TTC549 (cell line): ENCODE measurements at regions not wholly inside any gene's neighbourhood (a gene's known extent, or its start where the extent isn't known, plus 50 kb on each side); places are given as distances from the start of the nearest gene placed in this dataset.
"Not testable (repeated sequence)": the region's sequence is repeated elsewhere in the genome, so short reads cannot be mapped to it uniquely, and the experiment has no call there.

ENCODE experiments used
- FAIRE-seq: peaks from 2 replicates; lab custom pipeline; 2012; peaks lifted over from hg19 to GRCh38; lab: Jason Lieb, UNC

DNA sequence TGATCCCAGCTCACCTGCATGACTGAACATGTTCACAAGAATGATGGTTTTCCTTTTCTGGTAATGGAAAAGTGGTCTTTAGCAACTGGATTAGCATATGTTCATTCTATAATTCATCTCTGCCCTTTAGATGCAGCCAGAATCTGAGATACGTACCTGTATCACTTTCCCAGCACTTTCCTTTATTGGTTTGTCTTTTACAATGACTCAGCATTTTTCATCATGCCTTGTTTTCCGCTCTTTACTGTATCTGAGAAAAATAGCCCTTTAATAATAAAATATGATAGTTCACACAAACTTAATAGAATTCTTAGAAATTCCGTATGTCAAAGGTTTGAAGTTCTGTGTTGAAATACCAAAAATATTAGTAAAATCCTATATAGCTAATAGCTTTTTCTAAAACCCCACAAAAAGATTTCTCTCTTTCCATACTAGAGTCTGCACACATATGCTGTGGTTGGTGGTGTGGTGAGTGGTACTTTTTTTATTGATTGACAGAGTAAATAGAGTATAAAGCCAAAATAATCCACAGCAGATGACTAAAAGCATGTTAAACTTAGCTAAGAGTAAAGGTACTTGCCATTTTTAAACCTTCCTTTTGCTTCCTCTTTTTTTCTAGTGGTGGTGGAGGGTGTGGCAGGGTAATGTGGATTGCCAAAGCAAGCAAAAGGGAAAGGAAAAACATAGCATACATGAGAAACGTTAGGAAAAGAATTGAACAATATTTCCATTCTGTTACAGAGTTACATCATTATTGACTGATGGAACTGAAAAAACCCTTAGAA lies 328.9 kb upstream of the RBMS3 start:
- no peak for FAIRE-seq

DNA sequence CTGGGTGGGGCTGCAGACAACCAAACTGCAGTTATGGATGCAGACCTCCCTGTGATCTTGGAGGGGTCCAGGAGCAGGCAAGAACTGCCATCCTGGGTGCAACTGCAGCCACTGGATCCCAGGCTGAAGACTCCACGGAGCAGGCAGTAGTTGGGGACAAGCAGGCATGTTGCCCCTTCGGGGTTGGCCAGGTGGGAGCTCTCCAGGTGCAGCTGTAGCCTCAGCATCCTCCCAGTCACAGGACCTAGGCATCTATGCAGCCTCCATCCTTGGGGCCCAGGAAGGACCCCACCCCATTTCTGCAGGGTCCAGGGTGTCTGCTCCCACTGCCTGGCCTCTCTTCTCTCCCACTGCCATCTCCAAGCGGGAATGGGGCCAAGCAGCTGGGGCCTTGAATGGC lies 322.2 kb upstream of the RBMS3 start:
- no peak for FAIRE-seq

DNA sequence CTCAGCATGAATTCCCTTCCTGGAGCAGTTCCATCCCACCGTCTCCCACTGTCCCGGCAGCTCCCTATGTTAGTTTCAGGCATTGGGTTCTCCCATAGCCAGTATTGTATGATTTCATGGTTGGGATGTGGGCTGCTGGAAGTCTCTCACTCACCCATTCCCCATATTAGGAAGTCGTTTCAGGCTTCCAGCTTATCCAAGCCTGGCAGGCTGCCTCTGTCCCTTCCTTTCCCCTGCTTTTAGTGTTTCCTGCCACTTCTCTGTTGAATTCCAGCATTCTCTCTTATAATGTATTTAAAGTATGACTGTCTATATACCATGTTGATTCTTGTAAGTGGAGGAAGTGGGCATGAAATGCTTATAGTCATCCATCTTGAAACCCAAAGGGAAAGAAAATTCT lies 309.7 kb upstream of the RBMS3 start:
- FAIRE-seq, result no peak

DNA sequence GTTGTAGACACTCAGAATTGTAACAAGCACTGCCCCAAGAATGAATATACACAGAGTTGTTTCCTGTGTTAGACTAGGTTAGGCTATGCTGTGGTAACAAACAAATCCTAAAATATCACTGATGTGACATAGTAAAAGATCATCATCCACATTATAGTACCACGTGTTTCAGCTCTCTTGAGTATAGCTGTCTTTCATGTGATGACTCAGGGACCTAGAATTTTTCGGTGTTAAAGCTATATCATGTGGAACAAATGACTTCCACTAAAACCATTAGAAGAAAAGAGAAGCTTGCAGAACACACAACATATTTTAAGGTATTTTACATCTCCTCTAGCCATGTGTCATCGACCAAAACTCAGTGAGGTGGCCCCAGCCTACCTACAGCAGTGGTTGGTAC lies 307.9 kb upstream of the RBMS3 start:
- no peak for FAIRE-seq

DNA sequence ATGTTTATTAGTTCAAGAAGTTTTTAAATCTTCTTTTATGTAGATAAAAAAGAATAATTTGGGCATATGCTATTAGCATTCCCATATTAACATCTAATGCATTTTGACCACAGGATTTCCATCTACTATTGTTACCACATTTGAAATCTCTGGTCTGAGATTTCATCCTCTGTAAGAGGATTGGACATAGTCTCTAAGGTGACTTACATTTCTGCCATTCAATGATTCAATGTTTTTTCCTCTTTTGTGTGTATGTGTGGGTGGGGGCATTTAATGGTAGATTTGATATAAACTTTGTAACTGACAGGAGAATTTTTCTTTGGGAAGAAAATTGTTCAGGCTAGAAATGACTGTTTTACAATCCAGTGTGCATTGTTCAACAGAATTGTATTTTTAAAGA lies 307.3 kb upstream of the RBMS3 start:
- FAIRE-seq, result no peak

DNA sequence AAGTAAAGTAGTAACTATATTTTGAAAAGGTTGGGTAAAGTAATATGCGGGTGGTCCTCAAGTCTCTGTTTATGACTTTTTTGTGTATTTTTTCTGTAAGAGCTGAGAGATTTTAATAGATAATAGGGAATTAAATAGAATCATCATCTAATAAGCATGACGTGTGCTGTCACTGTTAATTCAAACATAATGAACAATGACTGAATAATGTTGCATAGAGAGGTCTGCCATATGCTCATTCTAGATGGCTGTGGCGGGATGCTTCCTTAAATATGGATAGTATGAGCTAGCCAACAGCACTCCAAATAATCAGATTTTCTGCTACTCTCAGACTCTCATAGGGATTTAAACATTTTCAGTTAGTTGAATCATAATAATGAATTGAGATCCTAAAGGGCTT lies 302.8 kb upstream of the RBMS3 start:
- FAIRE-seq, result no peak

DNA sequence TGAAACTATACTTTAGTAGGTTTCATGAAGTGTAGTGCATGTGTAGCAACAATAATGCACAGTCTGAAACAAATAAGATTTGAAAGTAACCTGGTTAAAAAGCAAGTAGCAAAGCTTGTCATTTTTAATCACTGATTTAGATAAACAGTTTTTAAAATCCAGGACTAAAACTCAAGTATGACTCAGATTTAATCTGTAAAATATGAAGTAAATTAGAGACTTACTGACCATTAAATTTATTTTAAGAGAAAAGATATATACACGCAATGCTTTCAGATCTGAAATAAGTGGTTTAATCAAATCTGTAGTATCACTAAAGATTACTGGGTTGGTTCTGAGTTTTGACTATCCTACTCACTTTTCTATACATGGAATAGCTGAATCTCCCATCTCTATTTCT lies 300.7 kb upstream of the RBMS3 start:
- FAIRE-seq, result no peak

DNA sequence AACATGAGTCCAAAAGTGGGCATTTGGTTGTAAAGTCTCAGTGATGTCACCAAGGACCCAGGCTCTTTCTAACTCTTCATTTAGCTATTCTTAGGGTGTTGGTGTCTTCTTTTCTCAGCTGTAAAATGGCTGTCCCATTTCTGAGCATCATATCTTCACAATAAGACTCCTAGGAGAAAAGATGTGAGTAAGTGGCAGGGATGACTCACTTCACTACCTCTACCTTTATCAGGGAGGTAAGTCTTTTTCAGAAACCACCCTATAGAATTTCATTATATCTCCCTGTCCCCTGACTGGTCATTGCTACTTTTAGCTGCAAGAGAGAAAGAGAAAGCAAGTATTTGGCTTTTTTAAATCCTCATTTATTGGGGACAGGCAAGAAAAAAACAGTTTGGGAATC lies 300.2 kb upstream of the RBMS3 start:
- FAIRE-seq, result no peak

DNA sequence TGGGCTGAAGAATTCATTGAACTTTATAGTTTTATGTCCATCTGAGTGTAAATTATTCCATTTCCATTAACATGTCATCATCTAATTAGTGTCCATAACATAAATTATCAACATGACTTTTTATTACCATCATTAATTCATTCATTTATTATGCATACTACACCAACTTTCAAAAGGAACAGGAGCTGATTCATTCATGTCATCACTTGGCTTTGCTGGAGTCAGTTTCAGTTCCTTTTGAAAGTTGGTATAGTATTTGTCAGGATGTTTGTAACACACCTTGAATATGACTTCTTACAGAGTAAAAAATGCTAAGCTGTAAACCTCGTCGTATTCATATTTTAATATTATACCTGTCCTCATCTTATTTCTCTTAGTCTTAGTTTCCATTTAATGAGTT lies 298.0 kb upstream of the RBMS3 start:
- no peak for FAIRE-seq

DNA sequence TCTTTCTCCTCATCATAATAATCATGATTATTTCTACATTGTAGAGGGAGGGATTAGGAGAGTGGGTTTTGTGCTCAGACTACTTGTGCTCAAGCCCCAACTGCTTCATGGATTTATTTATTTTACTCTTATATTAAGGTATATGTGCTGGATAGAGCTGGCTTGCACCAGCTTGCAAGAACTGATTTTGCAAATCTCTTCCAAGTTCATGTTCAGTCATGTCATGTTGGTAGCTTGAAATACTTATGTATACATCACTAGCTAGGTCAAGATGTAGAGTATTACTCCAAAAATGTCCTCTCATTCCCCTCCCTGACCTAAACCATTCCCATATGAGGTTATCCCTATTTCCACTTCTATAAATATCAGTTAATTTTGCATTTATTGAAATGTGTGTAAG lies 293.9 kb upstream of the RBMS3 start:
- FAIRE-seq, result no peak

DNA sequence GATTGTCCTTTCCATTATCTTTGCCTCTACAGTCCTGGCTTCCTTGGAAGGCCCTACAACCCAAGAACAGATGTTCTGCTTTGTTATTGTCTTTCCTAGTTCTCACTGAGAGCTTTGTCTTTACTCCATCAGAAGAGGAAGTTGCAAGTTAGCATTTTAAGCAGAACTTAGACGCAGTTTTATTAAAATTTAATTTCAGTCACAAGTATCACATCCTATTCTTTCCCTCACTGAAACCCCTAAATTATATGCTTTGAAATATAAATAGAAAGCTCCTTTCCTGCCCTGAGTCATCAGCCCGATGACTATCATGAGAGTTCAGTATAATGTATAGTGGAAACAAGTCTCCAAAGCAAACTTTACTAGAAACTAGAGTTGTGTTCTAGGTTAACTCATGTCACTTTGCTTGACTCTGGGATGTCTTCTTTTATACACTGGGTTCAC lies 291.2 kb upstream of the RBMS3 start:
- no peak for FAIRE-seq

DNA sequence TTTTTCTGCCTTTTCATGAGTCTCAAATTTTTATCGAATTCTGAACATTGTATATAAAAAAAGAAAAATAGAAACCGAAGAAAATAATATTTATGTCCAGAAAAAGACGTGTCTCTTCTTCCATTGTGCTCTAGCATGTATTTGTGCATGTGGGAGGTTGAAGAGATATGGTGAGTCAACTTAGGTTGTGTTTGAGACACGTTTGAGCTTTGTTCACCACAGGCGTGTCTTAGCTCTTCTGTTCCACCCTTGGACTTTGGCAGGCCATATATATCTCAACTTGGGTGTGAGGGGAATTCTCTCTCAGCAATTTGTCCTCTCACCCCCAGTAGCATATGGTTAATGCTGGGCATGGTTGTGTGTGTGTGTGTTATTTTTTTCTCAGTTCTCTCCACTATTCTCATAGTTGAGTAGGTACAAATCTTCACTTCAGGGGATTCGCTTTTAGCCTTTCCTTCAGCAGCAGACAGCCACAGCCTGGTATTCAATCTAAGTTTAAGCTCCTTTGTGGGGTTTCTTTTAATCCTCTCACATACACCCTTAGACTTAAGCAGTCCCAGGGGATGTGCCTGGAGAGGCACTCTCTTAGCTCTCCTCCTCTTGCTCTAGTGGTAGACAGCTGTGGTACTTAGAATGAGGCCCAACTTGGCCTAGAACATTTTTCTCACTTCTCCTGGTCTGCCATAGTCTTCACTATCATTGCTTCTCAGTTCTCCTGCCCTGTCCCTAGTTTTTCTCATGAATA lies 286.5 kb upstream of the RBMS3 start:
- FAIRE-seq, result no peak

DNA sequence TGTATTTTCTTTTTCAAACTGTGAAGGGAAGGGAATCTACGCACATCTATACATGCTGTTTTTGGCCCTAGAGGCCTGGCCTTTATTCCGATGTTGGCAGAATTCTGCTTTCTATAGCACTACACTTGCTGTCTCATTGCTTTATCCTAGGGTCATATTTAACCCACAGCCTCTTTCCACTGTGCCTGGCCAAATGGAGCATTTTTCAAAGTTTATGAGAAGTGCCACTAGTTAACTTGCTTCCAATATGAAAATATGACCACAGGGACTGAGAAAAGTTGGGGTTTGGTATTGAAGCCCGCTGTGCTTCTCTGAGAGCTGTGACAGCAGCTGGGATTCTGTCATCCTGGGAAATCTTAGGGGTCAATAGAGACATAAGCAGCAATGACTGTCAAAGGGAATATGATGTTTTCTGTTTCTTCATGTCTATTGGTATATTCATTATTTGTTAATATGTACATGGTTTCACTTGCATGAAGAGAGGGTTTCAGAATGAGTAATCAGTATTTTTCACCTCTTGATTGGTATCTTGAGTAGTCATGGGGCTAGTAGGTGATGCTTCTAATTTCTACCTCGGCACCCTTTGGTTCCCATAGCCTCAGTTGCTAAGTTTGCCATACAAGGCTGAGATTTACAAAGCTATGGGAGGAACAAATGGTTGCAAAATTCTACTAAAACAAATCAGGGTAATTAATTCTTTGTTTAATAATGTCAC lies 275.8 kb upstream of the RBMS3 start:
- FAIRE-seq, result no peak

DNA sequence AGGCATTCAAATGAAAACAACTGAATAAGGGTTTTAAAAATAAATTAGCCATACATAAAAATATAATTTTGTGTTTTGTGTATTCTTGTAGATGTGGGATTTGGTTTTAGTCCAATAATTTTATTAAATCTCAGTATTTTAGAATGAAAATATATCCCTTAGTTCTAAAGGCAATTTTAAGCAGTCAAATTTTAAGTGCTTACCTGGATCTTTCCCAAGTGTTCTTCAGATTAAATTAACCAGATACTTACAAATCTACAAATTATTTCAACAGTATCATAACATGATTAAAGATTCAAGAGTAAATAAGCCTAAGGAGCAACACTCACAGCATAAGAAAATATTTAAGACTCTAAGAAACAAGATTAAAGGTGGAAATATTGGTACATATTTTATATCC lies 275.0 kb upstream of the RBMS3 start:
- no peak for FAIRE-seq

DNA sequence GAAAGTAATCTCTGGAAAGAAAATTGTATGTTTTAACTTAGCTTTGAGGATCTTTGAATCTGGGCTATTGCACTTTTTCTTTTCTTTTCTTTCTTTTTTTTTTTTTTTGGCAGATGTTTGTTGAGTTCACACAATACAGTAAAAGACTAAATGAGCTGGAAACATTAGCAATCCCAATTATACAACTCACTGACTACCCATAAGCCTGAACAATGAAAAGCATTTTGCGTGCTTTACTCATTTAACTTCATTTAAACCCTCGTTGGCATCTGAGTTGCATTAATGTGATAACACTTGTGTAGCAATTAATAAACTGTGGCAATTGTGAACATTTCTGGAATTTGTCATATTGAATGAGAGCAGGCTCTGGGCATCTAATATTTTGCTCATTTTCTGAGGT lies 269.4 kb upstream of the RBMS3 start:
- FAIRE-seq, result no peak

DNA sequence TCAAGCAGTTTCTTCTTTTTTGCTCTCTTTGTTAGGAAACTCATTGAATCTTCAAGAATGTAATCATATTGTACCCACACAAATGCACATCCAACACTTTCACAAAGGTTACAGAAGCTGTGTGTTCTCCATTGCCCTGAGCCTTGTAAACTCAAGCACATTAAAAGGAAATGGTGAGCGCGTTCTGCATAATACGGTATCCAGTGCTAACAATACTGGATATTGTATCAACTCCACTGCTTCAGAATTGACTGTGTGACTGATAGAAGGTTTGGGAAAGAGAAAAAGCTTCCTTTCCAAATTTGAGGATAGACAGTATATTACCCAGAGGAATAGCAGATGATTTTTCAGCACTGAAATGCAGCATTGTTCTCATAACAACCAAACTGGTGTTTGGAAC lies 268.9 kb upstream of the RBMS3 start:
- no peak for FAIRE-seq

DNA sequence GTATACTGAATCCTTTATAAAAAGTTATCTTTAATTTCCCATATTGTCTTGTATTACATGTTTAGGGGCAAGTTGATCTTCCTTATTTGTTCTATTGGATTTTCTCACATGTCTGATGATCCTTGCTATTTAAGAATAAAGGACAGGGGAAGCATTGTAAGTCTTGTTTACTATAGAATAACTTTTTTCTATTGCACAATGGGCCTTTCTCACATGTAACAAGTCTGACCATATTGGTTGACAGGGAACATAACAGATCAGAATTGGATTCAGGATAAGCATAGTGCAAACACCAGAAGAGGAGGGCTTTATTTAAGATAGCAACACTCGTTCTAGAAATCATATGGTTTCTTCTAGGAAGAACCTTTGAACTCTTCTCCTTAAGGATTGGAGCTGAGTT lies 257.9 kb upstream of the RBMS3 start:
- FAIRE-seq, result no peak

DNA sequence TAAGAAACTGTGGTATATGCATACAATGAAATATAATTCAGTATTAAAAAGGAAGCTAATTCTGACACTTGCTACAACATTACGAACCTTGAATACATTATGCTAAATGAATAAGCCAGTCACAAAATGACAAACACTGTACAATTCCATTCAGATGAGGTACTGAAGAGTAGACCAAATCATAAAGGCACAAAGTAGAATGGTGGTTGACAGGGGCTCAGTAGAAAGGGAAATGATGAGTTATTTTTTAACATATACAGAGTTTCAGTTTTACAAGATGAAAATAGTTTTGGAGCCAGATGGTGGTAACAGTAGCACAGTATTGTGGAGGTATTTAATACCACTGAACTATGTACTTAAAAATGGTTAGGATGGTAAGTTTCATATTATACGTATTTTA lies 254.6 kb upstream of the RBMS3 start:
- no peak for FAIRE-seq

DNA sequence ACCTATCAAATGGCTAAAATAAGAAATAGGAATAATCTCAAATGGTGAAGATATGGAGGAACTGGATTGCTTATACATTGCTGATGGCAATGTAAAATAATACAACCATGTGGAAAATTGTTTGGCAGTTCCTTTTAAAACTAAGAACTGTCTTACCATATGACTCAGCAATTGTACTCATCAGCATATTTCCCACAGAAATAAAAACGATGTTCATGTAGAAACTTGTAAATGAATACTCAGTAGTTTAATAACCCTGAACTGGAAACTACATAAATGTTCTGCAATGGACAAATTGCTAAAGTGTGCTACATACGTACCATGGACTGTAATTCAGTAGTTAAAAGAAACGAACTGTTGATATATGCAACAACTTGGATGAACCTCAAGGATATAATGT lies 253.9 kb upstream of the RBMS3 start:
- FAIRE-seq, result no peak

DNA sequence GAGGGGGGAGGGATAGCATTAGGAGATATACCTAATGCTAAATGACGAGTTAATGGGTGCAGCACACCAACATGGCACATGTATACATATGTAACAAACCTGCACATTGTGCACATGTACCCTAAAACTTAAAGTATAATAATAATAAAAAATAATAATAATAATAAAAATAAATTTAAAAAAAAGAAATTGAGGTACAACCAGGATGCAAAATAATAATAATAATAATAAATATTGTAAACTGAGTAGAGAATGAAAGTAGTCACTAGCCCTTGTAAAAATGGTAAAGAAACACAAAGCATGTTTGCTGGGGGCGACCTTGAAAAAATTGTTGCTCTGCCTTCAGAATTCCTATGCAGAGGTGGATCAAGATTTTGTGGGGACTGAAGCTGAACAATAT lies 249.7 kb upstream of the RBMS3 start:
- FAIRE-seq, result not testable (repeated sequence)

DNA sequence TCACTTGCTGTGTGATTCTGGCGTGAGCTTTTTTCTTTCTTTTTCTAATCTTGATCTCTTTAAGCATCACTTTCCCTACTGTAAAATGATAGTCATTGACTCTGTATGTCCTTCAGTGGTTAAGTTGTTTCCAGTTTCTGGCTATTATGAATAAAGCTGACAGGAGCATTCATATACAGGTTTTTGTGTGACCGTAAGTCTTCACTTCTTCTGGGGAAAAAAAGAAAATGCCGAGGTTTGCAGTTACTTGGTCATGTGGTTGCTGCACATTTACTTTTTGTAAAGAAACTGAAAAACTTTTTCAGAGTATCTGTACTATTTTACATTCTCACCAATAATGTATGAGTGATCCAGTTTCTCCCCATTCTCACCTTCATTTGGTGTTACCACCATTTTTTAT lies 247.4 kb upstream of the RBMS3 start:
- no peak for FAIRE-seq

DNA sequence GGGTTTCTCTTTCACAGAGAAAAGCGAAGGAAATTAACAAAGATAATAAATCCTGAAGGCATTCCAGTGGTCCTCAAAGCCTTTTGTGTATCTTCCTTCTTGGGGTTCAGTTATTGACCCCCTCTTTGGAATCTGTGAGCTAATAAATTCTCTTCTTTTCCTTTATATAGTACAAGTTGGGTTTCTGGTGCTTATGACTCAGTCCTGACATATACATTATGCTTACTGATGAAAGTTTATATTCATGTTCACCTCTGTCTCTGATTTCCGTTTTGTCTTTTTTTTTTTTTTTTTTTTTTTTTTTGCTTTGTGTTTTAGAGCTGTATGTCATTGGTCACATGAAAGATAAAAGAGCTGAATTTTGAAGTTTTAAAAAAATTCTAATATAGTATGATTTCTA lies 230.7 kb upstream of the RBMS3 start:
- no peak for FAIRE-seq

DNA sequence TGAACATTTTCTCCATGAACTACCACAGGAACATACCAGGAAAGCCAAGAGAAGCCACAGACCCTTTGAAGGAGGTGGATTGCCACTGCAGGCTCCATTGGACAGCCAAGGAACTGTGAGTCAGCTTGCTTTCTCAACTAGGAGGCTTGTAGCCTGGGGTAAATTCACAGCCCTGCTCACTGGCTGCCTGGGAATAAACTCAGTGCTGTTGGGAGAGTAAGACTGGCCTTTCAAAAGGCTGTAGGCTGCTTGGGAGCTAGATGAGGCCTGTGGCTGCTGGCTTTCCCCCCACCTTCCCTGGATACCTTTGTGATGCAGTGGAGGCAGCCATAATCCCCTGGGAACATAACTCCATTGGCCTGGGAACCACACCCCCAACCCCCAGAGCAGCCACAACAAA lies 223.5 kb upstream of the RBMS3 start:
- FAIRE-seq, result no peak
